PC-9 (cell line): ENCODE measurements at regions not wholly inside any gene's neighbourhood (a gene's known extent, or its start where the extent isn't known, plus 50 kb on each side); places are given as distances from the start of the nearest gene placed in this dataset.

Experiments used
- BruUV-seq: library from RNA; stranded (reverse); fragments of 400-500 nt; replicated peaks from 2 replicates; lab custom pipeline; 2021; lab: Mats Ljungman, UMichigan
- CTCF ChIA-PET: fragments of 300-600 bp; sonication (Branson Sonifier 250); formaldehyde crosslinking; loops from one replicate; lab custom pipeline; 2022; ENCODE audit warnings: antibody characterized with exemption; lab: Charles Lee
- POLR2A ChIA-PET: fragments of 300-600 bp; sonication (Branson Sonifier 250); formaldehyde crosslinking; loops from one replicate; lab custom pipeline; 2022; ENCODE audit warnings: antibody characterized with exemption; ENCODE audit not compliant: unreplicated experiment; lab: Charles Lee
- DNase-seq, 2 experiments: peaks; one replicate each; pipeline versions ENCODE4 v3.0.0 to v3.0.0-alpha.2; 2015 to 2022; ENCODE audit warnings: mixed read lengths in 1 of 2
- H2AFZ ChIP-seq: fragments of 200-600 bp; sonication (generic); 2 replicates; pipeline ENCODE4 v1.8.1; 2017; ENCODE audit warnings: antibody characterized with exemption
- H3F3A ChIP-seq: fragments of 200-600 bp; sonication (generic); 2 replicates; pipeline ENCODE4 v1.8.1; 2017; ENCODE audit warnings: antibody characterized with exemption, mild to moderate bottlenecking, low read depth; ENCODE audit not compliant: insufficient read depth
- H3K27ac ChIP-seq: fragments of 200-600 bp; sonication (generic); 2 replicates; pipeline ENCODE4 v1.6.1; 2016; ENCODE audit warnings: mixed run types
- H3K27me3 ChIP-seq: fragments of 200-600 bp; sonication (generic); 2 replicates; pipeline ENCODE4 v1.6.1; 2016; ENCODE audit warnings: low read depth, mixed run types; ENCODE audit not compliant: insufficient read depth
- H3K36me3 ChIP-seq: fragments of 200-600 bp; sonication (generic); 2 replicates; pipeline ENCODE4 v1.6.1; 2016; ENCODE audit warnings: low read depth, mixed run types
- H3K4me1 ChIP-seq: fragments of 200-600 bp; sonication (generic); replicated peaks from 2 replicates; pipeline ENCODE4 v1.6.1; 2016; ENCODE audit warnings: mixed run types; ENCODE audit not compliant: insufficient read depth
- H3K4me2 ChIP-seq: fragments of 200-600 bp; sonication (generic); 2 replicates; pipeline ENCODE4 v1.6.1; 2017; ENCODE audit warnings: mixed run types
- H3K4me3 ChIP-seq: fragments of 200-600 bp; sonication (generic); 2 replicates; pipeline ENCODE4 v1.6.1; 2016; ENCODE audit warnings: mixed run types
- H3K79me2 ChIP-seq: fragments of 200-600 bp; sonication (generic); 2 replicates; pipeline ENCODE4 v1.6.1; 2017; ENCODE audit warnings: low read depth, mixed run types
- H3K9me2 ChIP-seq: fragments of 200-600 bp; sonication (generic); 2 replicates; pipeline ENCODE4 v1.8.1; 2017; ENCODE audit warnings: mild to moderate bottlenecking; ENCODE audit not compliant: insufficient read depth
- H3K9me3 ChIP-seq: fragments of 200-600 bp; sonication (generic); 2 replicates; pipeline ENCODE4 v1.8.1; 2016; ENCODE audit warnings: low read depth; ENCODE audit not compliant: insufficient read depth
- H4K20me1 ChIP-seq: fragments of 200-600 bp; sonication (generic); 2 replicates; pipeline ENCODE4 v1.8.1; 2017; ENCODE audit not compliant: insufficient read depth
- CTCF ChIP-seq: fragments of 200-600 bp; sonication (generic); conservative IDR thresholded peaks from 2 replicates; pipeline ENCODE4 v1.6.1; 2017; ENCODE audit warnings: mixed run types, antibody characterized with exemption, mild to moderate bottlenecking, moderate library complexity
- EZH2 ChIP-seq: fragments of 200-600 bp; sonication (generic); IDR thresholded peaks from 2 replicates; pipeline ENCODE4 v1.8.0; 2017; ENCODE audit warnings: antibody characterized with exemption, low read depth
- intact Hi-C: fragments of 100-400 bp; cut with micrococcal nuclease; formaldehyde crosslinking; loops from one replicate; pipeline ENCODE4 v1.10.0; 2022; ENCODE audit not compliant: unreplicated experiment

GRCh38 chr16:9381399-9381798, 290.0 kb downstream of the HAPSTR1 start:
- H3K27me3 ChIP-seq: no peaks in the 10 kb centered on the region; the same call in 1 of the 2 replicates
- DNase-seq: no peak
- no peak overlapping the region for H3K4me2 ChIP-seq
- no TSS peak for BruUV-seq
- H4K20me1 ChIP-seq: no peaks in the 10 kb centered on the region
- H3F3A ChIP-seq: no peaks in the 10 kb centered on the region
- H3K4me3 ChIP-seq: no peak overlapping the region
- no peaks in the 10 kb centered on the region for H3K9me3 ChIP-seq
- no peaks in the 10 kb centered on the region for H3K4me1 ChIP-seq
- intact Hi-C loops: no loop called here
- H3K79me2 ChIP-seq: no peaks in the 10 kb centered on the region
- no peaks in the 10 kb centered on the region for H3K36me3 ChIP-seq
- CTCF ChIA-PET: no interaction called here
- TF ChIP-seq EZH2 (no peak), CTCF (no peak)
- POLR2A ChIA-PET: no interaction called here
- H3K27ac ChIP-seq: no peak overlapping the region
- no peaks in the 10 kb centered on the region for H3K9me2 ChIP-seq
- no peak overlapping the region for H2AFZ ChIP-seq

DNA sequence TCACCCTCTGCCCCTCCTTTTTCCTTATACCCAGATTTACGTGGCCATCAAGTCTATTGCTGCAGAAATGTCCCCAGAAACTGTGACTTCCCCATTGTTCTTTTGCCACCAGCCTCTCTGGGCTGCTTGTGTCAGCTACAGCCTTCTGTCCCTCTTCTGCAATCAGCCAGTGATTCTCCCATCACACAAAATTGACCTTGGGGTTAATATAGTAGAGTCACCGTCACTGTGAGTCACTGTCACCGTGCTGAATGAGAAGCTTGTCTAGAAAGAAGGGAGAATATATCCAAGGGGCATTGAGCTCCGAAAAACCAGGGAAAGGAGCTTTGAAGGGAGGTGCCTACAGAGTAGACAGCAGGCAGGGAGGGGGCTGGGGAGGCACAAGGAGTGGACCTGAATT, 290.5 kb downstream of the HAPSTR1 start:
- H3K27me3 ChIP-seq: no peaks in the 10 kb centered on the region; the same call in 1 of the 2 replicates
- no peak overlapping the region for H3K4me2 ChIP-seq
- H2AFZ ChIP-seq: no peak overlapping the region
- DNase-seq: no peak
- no peaks in the 10 kb centered on the region for H3F3A ChIP-seq
- H3K4me3 ChIP-seq: no peak overlapping the region
- CTCF ChIA-PET: no interaction called here
- POLR2A ChIA-PET: no interaction called here
- no peaks in the 10 kb centered on the region for H3K9me3 ChIP-seq
- H3K4me1 ChIP-seq: no peaks in the 10 kb centered on the region
- H4K20me1 ChIP-seq: no peaks in the 10 kb centered on the region
- BruUV-seq: no TSS peak
- intact Hi-C loops: no loop called here
- H3K9me2 ChIP-seq: no peaks in the 10 kb centered on the region
- no peak overlapping the region for H3K27ac ChIP-seq
- TF ChIP-seq CTCF: no peak
- TF ChIP-seq EZH2: no peak
- H3K36me3 ChIP-seq: no peaks in the 10 kb centered on the region
- H3K79me2 ChIP-seq: no peaks in the 10 kb centered on the region

DNA sequence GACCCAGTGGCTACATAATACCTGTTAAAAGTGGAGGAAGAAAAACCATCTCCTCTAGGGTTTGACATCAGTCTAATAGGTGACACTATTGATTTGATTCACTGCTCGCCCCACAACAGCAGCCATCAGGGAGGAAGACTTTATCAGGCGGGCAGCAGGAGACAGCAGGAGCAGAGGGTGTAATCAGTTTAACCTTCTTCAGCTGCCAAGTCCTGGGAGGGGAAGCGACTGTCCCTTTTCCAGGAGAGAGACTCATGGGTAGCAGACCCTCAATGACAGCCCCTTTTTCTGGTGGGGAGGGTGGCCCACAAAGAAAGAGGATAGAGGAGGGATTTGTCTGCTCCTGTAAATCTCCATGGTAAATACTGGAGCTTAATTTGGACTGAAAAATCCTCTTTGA, 291.8 kb downstream of the HAPSTR1 start:
- Histone ChIP-seq H3K36me3 (no peaks in the 10 kb centered on the region), H3K27ac (no peak overlapping the region), H3K27me3 (no peaks in the 10 kb centered on the region), H2AFZ (no peak overlapping the region), H3K9me3 (no peaks in the 10 kb centered on the region), H3K4me3 (no peak overlapping the region), H3K9me2 (no peaks in the 10 kb centered on the region), H3F3A (no peaks in the 10 kb centered on the region), H3K4me1 (no peaks in the 10 kb centered on the region), H3K4me2 (no peak overlapping the region), H3K79me2 (no peaks in the 10 kb centered on the region), H4K20me1 (no peaks in the 10 kb centered on the region)
- BruUV-seq: no TSS peak
- ChIA-PET POLR2A (no interaction called here), CTCF (no interaction called here)
- DNase-seq: no peak
- intact Hi-C loops: no loop called here
- no peak for TF ChIP-seq EZH2
- TF ChIP-seq CTCF: no peak
